ENCODE measurements at regions not wholly inside any gene's neighbourhood (a gene's known extent, or its start where the extent isn't known, plus 50 kb on each side); places are given as distances from the start of the nearest gene placed in this dataset.

- Histone ChIP-seq H3K4me1 (ENCODE audit: control insufficient read depth, extremely low read depth, insufficient read depth, low read length) (no peaks in the 10 kb centered on the region), H2AFZ (ENCODE audit: low read depth, low read length) (no peak overlapping the region), H3K9me1 (replicated peaks; ENCODE audit: control insufficient read depth, extremely low read depth, insufficient read depth, low read length) (no peaks in the 10 kb centered on the region), H3K27ac (ENCODE audit: insufficient read depth, low read depth, low read length) (no peak overlapping the region), H4K20me1 (replicated peaks; ENCODE audit: control insufficient read depth, extremely low read depth, insufficient read depth, low read length) (no peaks in the 10 kb centered on the region), H3K4me2 (ENCODE audit: insufficient read depth, low read length) (no peak overlapping the region), H3K4me3 (replicated peaks in 1 of 3; ENCODE audit: insufficient read depth in 1 of 3, low read depth in 1 of 3, low read length in 3 of 3) (no peak overlapping the region), H3K36me3 (ENCODE audit: control insufficient read depth in 2 of 2, extremely low read depth in 1 of 2, insufficient read depth in 2 of 2, low read length in 2 of 2) (no peaks in the 10 kb centered on the region), H3K9me3 (replicated peaks; ENCODE audit: control insufficient read depth, insufficient read depth, low read length) (no peaks in the 10 kb centered on the region), H3K9ac (replicated peaks; ENCODE audit: extremely low read depth, insufficient read depth, low read length) (no peak overlapping the region), H3K79me2 (ENCODE audit: control insufficient read depth, insufficient read depth, low read length) (no peaks in the 10 kb centered on the region), H3K27me3 (ENCODE audit: control insufficient read depth in 2 of 2, insufficient read depth in 2 of 2, low read length in 2 of 2) (peaks cover 0 to 6% of the 10 kb centered on the region in 2 experiments)
- no peak for TF ChIP-seq MAX (IDR thresholded peaks at IDR 0.05; ENCODE audit: insufficient read depth, insufficient read length)
- TF ChIP-seq MYC (IDR thresholded peaks at IDR 0.05; ENCODE audit: low read depth, low read length) = no peak
- FAIRE-seq (no peak), DNase-seq (ENCODE audit: low read depth, low spot score) (no peak)
- ChIA-PET CTCF (interaction anchor here (1.7 kb wide), 1 partner anchor 9 kb away, joined by 4 read pairs; no protein-coding TSS in a partner anchor), POLR2A (no interaction called here)
- no TSS peak for BruUV-seq (replicated peaks)
- dilution Hi-C loops (cut with MboI; ENCODE audit: extremely low pct_ligation_motif_present, low sequenced_read_pairs) (no loop called here), intact Hi-C loops (cut with micrococcal nuclease) (no loop called here)
These were observed 445.2 kb upstream of the MDFIC2 start for GRCh38 chr3:70757658-70758057.

- Histone ChIP-seq H2AFZ (ENCODE audit: low read depth, low read length) (no peak overlapping the region), H3K27me3 (ENCODE audit: control insufficient read depth in 2 of 2, insufficient read depth in 2 of 2, low read length in 2 of 2) (peaks cover 0 to 3% of the 10 kb centered on the region in 2 experiments), H4K20me1 (replicated peaks; ENCODE audit: control insufficient read depth, extremely low read depth, insufficient read depth, low read length) (no peaks in the 10 kb centered on the region), H3K79me2 (ENCODE audit: control insufficient read depth, insufficient read depth, low read length) (no peaks in the 10 kb centered on the region), H3K4me2 (ENCODE audit: insufficient read depth, low read length) (no peak overlapping the region), H3K4me1 (ENCODE audit: control insufficient read depth, extremely low read depth, insufficient read depth, low read length) (no peaks in the 10 kb centered on the region), H3K9ac (replicated peaks; ENCODE audit: extremely low read depth, insufficient read depth, low read length) (no peak overlapping the region), H3K9me1 (replicated peaks; ENCODE audit: control insufficient read depth, extremely low read depth, insufficient read depth, low read length) (no peaks in the 10 kb centered on the region), H3K36me3 (ENCODE audit: control insufficient read depth in 2 of 2, extremely low read depth in 1 of 2, insufficient read depth in 2 of 2, low read length in 2 of 2) (no peaks in the 10 kb centered on the region), H3K4me3 (replicated peaks in 1 of 3; ENCODE audit: insufficient read depth in 1 of 3, low read depth in 1 of 3, low read length in 3 of 3) (no peak overlapping the region), H3K27ac (ENCODE audit: insufficient read depth, low read depth, low read length) (no peak overlapping the region), H3K9me3 (replicated peaks; ENCODE audit: control insufficient read depth, insufficient read depth, low read length) (no peaks in the 10 kb centered on the region)
- FAIRE-seq = no peak
- no peak for DNase-seq (ENCODE audit: low read depth, low spot score)
- intact Hi-C loops (cut with micrococcal nuclease) = no loop called here
- dilution Hi-C loops (cut with MboI; ENCODE audit: extremely low pct_ligation_motif_present, low sequenced_read_pairs) = no loop called here
- CTCF ChIA-PET = no interaction called here
- no TSS peak for BruUV-seq (replicated peaks)
- no peak for TF ChIP-seq POLR2AphosphoS5 (IDR thresholded peaks at IDR 0.05; ENCODE audit: insufficient read depth, low read depth, low read length)
- no peak for TF ChIP-seq GATA2 (IDR thresholded peaks at IDR 0.05; ENCODE audit: insufficient read depth, insufficient read length, low read depth, low read length)
- no peak for TF ChIP-seq JUN (IDR thresholded peaks at IDR 0.05; ENCODE audit: borderline replicate concordance, insufficient read depth, insufficient read length, low read depth)
- no peak for TF ChIP-seq POLR2A (IDR thresholded peaks at IDR 0.05; ENCODE audit: low read depth, low read length)
- TF ChIP-seq MAX (IDR thresholded peaks at IDR 0.05; ENCODE audit: insufficient read depth, insufficient read length) = no peak
- no peak for TF ChIP-seq CTCF (IDR thresholded peaks at IDR 0.05; ENCODE audit: extremely low read depth in 1 of 2, insufficient read depth in 1 of 2, low read depth in 1 of 2, low read length in 2 of 2)
- no peak for TF ChIP-seq FOS (IDR thresholded peaks at IDR 0.05; ENCODE audit: borderline replicate concordance, insufficient read depth, low read length)
- no peak for TF ChIP-seq EZH2 (IDR thresholded peaks at IDR 0.05; ENCODE audit: borderline replicate concordance, low read depth, low read length, severe bottlenecking)
- TF ChIP-seq MYC (IDR thresholded peaks at IDR 0.05; ENCODE audit: low read depth, low read length) = no peak
- POLR2A ChIA-PET = no interaction called here
These were observed 443.1 kb upstream of the MDFIC2 start for GRCh38 chr3:70755526-70755925.

All from endothelial cell of umbilical vein (primary cell).